ENCODE measurements at regions not wholly inside any gene's neighbourhood (a gene's known extent, or its start where the extent isn't known, plus 50 kb on each side); places are given as distances from the start of the nearest gene placed in this dataset.

DNA sequence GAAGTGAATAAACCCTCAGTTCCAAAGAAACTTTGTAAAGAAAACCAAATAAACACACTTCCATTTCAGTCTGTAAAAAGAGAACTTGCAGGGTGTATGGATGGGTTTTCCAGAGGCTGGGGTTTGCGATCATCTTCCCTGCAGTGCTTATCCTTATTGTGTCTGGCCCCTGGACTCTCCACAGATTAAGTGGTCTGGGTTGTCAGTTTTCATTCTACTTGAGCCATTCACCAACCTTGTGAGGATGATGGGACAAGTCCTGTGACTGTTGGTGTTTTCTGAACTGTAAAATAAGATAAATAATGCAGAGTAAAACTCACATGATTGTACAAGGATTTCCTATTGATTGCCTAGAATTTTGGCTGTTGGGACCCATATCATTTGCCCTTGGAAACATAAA, 166.1 kb upstream of the MOCS2 start:
- no peak for DNase-seq
- Mint-ChIP-seq H3K4me3 (no peak overlapping the region), H3K27me3 (ENCODE audit: low read depth in 3 of 3) (no peaks in the 10 kb centered on the region), H3K27ac (no peak overlapping the region), H3K4me1 (no peaks in the 10 kb centered on the region), H3K36me3 (no peaks in the 10 kb centered on the region), H3K9me3 (peaks cover 0 to 9% (median 0%) of the 10 kb centered on the region in 7 donors)
- no peaks in the 10 kb centered on the region for H3K79me2 ChIP-seq (ENCODE audit: insufficient read depth, low read length)
- H3K9ac ChIP-seq (ENCODE audit: insufficient read depth, low read length, poor library complexity, severe bottlenecking) = no peak overlapping the region
- no peaks in the 10 kb centered on the region for H3K27me3 ChIP-seq (ENCODE audit: control insufficient read depth in 2 of 2, insufficient read depth in 2 of 2, low read length in 2 of 2)
- H3K4me1 ChIP-seq (ENCODE audit: control insufficient read depth in 1 of 2, insufficient read depth in 2 of 2, low read length in 2 of 2) = no peaks in the 10 kb centered on the region
- WGBS (ENCODE audit: insufficient coverage) = 100% methylated on average over 1 of the region's 1 CpG
- no peak overlapping the region for H3K4me3 ChIP-seq (replicated peaks in 1 of 3; ENCODE audit: low read depth in 2 of 3, low read length in 3 of 3)
- H3K9me3 ChIP-seq (replicated peaks in 1 of 2; ENCODE audit: control insufficient read depth in 1 of 2, insufficient read depth in 1 of 2, low read length in 2 of 2) = no peaks in the 10 kb centered on the region
- no peak overlapping the region for H3K4me2 ChIP-seq (replicated peaks; ENCODE audit: extremely low read depth, low read length, poor library complexity, severe bottlenecking)
- TF ChIP-seq, protein P1, sequence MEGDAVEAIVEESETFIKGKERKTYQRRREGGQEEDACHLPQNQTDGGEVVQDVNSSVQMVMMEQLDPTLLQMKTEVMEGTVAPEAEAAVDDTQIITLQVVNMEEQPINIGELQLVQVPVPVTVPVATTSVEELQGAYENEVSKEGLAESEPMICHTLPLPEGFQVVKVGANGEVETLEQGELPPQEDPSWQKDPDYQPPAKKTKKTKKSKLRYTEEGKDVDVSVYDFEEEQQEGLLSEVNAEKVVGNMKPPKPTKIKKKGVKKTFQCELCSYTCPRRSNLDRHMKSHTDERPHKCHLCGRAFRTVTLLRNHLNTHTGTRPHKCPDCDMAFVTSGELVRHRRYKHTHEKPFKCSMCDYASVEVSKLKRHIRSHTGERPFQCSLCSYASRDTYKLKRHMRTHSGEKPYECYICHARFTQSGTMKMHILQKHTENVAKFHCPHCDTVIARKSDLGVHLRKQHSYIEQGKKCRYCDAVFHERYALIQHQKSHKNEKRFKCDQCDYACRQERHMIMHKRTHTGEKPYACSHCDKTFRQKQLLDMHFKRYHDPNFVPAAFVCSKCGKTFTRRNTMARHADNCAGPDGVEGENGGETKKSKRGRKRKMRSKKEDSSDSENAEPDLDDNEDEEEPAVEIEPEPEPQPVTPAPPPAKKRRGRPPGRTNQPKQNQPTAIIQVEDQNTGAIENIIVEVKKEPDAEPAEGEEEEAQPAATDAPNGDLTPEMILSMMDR (IDR thresholded peaks at IDR 0.05) = no peak
- no peaks in the 10 kb centered on the region for H3K36me3 ChIP-seq (replicated peaks in 1 of 2; ENCODE audit: control insufficient read depth in 1 of 2, insufficient read depth in 2 of 2, low read length in 2 of 2)
- no peaks in the 10 kb centered on the region for H4K20me1 ChIP-seq (ENCODE audit: insufficient read depth, low read length)
- H2AFZ ChIP-seq (ENCODE audit: insufficient read depth, low read depth, low read length, poor library complexity, severe bottlenecking) = no peak overlapping the region
- intact Hi-C loops (cut with micrococcal nuclease) = no loop called here
- no peak overlapping the region for H3K27ac ChIP-seq (ENCODE audit: low read depth in 1 of 2, low read length in 2 of 2)

DNA sequence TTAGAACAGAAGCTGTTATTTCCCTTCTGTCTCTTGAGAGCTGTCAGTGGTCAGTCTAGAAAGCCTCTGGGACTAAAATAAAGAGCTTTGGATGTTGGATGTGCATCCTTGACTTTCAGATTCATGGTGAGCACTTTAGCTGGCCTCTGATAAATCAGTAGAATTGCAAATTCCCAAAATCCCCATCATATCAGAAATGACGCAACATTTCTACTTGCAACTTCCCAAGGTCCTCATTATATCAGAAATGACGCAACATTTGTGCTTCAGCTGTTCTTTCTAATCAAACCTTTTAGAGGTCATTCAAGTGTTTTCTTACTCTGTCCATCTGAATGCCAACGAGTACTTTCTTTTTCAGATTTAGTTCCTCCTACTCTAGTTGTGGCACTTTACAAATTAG, 167.3 kb upstream of the MOCS2 start:
- no peak overlapping the region for H3K27ac ChIP-seq (ENCODE audit: low read depth in 1 of 2, low read length in 2 of 2)

More for the DNA sequence above, 167.3 kb upstream of the MOCS2 start:
- Histone ChIP-seq H3K36me3 (replicated peaks in 1 of 2; ENCODE audit: control insufficient read depth in 1 of 2, insufficient read depth in 2 of 2, low read length in 2 of 2) (no peaks in the 10 kb centered on the region), H3K9me3 (replicated peaks in 1 of 2; ENCODE audit: control insufficient read depth in 1 of 2, insufficient read depth in 1 of 2, low read length in 2 of 2) (no peaks in the 10 kb centered on the region), H3K27me3 (ENCODE audit: control insufficient read depth in 2 of 2, insufficient read depth in 2 of 2, low read length in 2 of 2) (no peaks in the 10 kb centered on the region), H3K4me1 (ENCODE audit: control insufficient read depth in 1 of 2, insufficient read depth in 2 of 2, low read length in 2 of 2) (no peaks in the 10 kb centered on the region), H3K4me3 (replicated peaks in 1 of 3; ENCODE audit: low read depth in 2 of 3, low read length in 3 of 3) (no peak overlapping the region), H3K9ac (ENCODE audit: insufficient read depth, low read length, poor library complexity, severe bottlenecking) (no peak overlapping the region), H3K79me2 (ENCODE audit: insufficient read depth, low read length) (no peaks in the 10 kb centered on the region), H3K4me2 (replicated peaks; ENCODE audit: extremely low read depth, low read length, poor library complexity, severe bottlenecking) (no peak overlapping the region), H4K20me1 (ENCODE audit: insufficient read depth, low read length) (no peaks in the 10 kb centered on the region), H2AFZ (ENCODE audit: insufficient read depth, low read depth, low read length, poor library complexity, severe bottlenecking) (no peak overlapping the region)
- Mint-ChIP-seq H3K4me3 (no peak overlapping the region), H3K36me3 (no peaks in the 10 kb centered on the region), H3K27ac (no peak overlapping the region), H3K27me3 (ENCODE audit: low read depth in 3 of 3) (no peaks in the 10 kb centered on the region), H3K9me3 (peaks cover 0 to 5% (median 0%) of the 10 kb centered on the region in 7 donors), H3K4me1 (no peaks in the 10 kb centered on the region)
- 100% methylated on average over 2 of the region's 3 CpGs for WGBS (ENCODE audit: insufficient coverage)
- no peak for DNase-seq
- intact Hi-C loops (cut with micrococcal nuclease) = no loop called here
- TF ChIP-seq, protein P1 (IDR thresholded peaks at IDR 0.05) = no peak

All from CD14-positive monocyte (primary cell).